CD14-positive monocyte (primary cell): ENCODE measurements at regions not wholly inside any gene's neighbourhood (a gene's known extent, or its start where the extent isn't known, plus 50 kb on each side); places are given as distances from the start of the nearest gene placed in this dataset.

ENCODE experiments used
- DNase-seq, 3 donors: peaks; one replicate each; pipeline ENCODE4 v3.0.0-alpha.2; 2011 to 2022
- H2AFZ ChIP-seq: 2 replicates; pipeline ENCODE4 v1.6.0; 2012; ENCODE audit warnings: mild to moderate bottlenecking, low read depth, low read length, inconsistent platforms; ENCODE audit not compliant: insufficient read depth, poor library complexity, severe bottlenecking
- H3K27ac ChIP-seq, 2 donors: 1 replicate in 1 of 2; 2 replicates in 1 of 2; pipeline ENCODE4 v1.5.1; 2012 to 2013; ENCODE audit warnings: low read length in 2 of 2, control low read depth in 1 of 2, inconsistent platforms in 1 of 2, low read depth in 1 of 2, mild to moderate bottlenecking in 1 of 2
- H3K27me3 ChIP-seq, 2 donors: one replicate each; pipeline versions ENCODE4 v1.6.0 to v1.6.1; 2011 to 2013; ENCODE audit warnings: low read length in 2 of 2; ENCODE audit not compliant: control insufficient read depth in 2 of 2, insufficient read depth in 2 of 2
- H3K36me3 ChIP-seq, 2 donors: replicated peaks in 1 of 2; 1 replicate in 1 of 2; 2 replicates in 1 of 2; pipeline versions ENCODE4 v1.5.1 to v1.6.1; 2012 to 2013; ENCODE audit warnings: low read length in 2 of 2, control low read depth in 1 of 2, inconsistent platforms in 1 of 2, mild to moderate bottlenecking in 1 of 2; ENCODE audit not compliant: insufficient read depth in 2 of 2, control insufficient read depth in 1 of 2
- H3K4me1 ChIP-seq, 2 donors: 1 replicate in 1 of 2; 2 replicates in 1 of 2; pipeline versions ENCODE4 v1.5.1 to v1.6.1; 2012 to 2013; ENCODE audit warnings: low read length in 2 of 2, control low read depth in 1 of 2, inconsistent platforms in 1 of 2, mild to moderate bottlenecking in 1 of 2, moderate library complexity in 1 of 2; ENCODE audit not compliant: insufficient read depth in 2 of 2, control insufficient read depth in 1 of 2
- H3K4me2 ChIP-seq: replicated peaks from 2 replicates; pipeline ENCODE3; 2012; ENCODE audit warnings: low read length, moderate library complexity, mild to moderate bottlenecking; ENCODE audit not compliant: poor library complexity, severe bottlenecking; ENCODE audit errors: extremely low read depth
- H3K4me3 ChIP-seq, 3 experiments: fragments of 200-600 bp in 1 of 3; sonication (generic) in 1 of 3; replicated peaks in 1 of 3; 1 replicate in 2 of 3; 2 replicates in 1 of 3; pipeline ENCODE4 v1.5.1; 2011 to 2013; ENCODE audit warnings: low read length in 3 of 3, mild to moderate bottlenecking in 3 of 3, control low read depth in 2 of 3, low read depth in 2 of 3, inconsistent platforms in 1 of 3, moderate library complexity in 1 of 3
- H3K79me2 ChIP-seq: 2 replicates; pipeline ENCODE4 v1.6.0; 2012; ENCODE audit warnings: mild to moderate bottlenecking, control low read depth, inconsistent platforms, low read length, moderate library complexity; ENCODE audit not compliant: insufficient read depth
- H3K9ac ChIP-seq: 2 replicates; pipeline ENCODE4 v1.6.0; 2017; ENCODE audit warnings: low read length, mild to moderate bottlenecking; ENCODE audit not compliant: insufficient read depth, poor library complexity, severe bottlenecking
- H3K9me3 ChIP-seq, 2 donors: replicated peaks in 1 of 2; 1 replicate in 1 of 2; 2 replicates in 1 of 2; pipeline versions ENCODE4 v1.5.1 to v1.6.1; 2012 to 2013; ENCODE audit warnings: low read length in 2 of 2, control low read depth in 1 of 2; ENCODE audit not compliant: control insufficient read depth in 1 of 2, insufficient read depth in 1 of 2
- H4K20me1 ChIP-seq: 2 replicates; pipeline ENCODE4 v1.6.0; 2012; ENCODE audit warnings: mild to moderate bottlenecking, low read length, control low read depth, moderate library complexity; ENCODE audit not compliant: insufficient read depth
- H3K27ac Mint-ChIP-seq, 7 donors: one replicate each; pipeline ENCODE4 v1.8.0; 2020; ENCODE audit warnings: mild to moderate bottlenecking in 7 of 7, mixed read lengths in 7 of 7, moderate library complexity in 6 of 7, inconsistent platforms in 2 of 7
- H3K27me3 Mint-ChIP-seq, 3 donors: one replicate each; pipeline ENCODE4 v1.8.0; 2021 to 2022; ENCODE audit warnings: low read depth in 3 of 3, mild to moderate bottlenecking in 3 of 3, mixed read lengths in 3 of 3, moderate library complexity in 3 of 3, inconsistent platforms in 1 of 3
- H3K36me3 Mint-ChIP-seq, 2 donors: one replicate each; pipeline ENCODE4 v1.8.0; 2020; ENCODE audit warnings: mixed read lengths in 2 of 2, inconsistent platforms in 1 of 2, mild to moderate bottlenecking in 1 of 2
- H3K4me1 Mint-ChIP-seq: one replicate; pipeline ENCODE4 v1.8.0; 2020; ENCODE audit warnings: mild to moderate bottlenecking, mixed read lengths
- H3K4me3 Mint-ChIP-seq, 2 donors: one replicate each; pipeline ENCODE4 v1.8.0; 2020; ENCODE audit warnings: mild to moderate bottlenecking in 2 of 2, mixed read lengths in 2 of 2, moderate library complexity in 1 of 2
- H3K9me3 Mint-ChIP-seq, 7 donors: one replicate each; pipeline ENCODE4 v1.8.0; 2020 to 2022; ENCODE audit warnings: mixed read lengths in 7 of 7, mild to moderate bottlenecking in 6 of 7, moderate library complexity in 6 of 7, inconsistent platforms in 2 of 7
- WGBS: methylation state at CpG from one replicate; pipeline ENCODE4 v1.1.5; 2013; ENCODE audit warnings: missing lambda C conversion rate; ENCODE audit not compliant: insufficient coverage; 5-methylcytosine and 5-hydroxymethylcytosine counted together
- intact Hi-C, 2 donors: fragments of 100-400 bp; cut with micrococcal nuclease; formaldehyde crosslinking; loops; one replicate each; pipeline versions ENCODE4 v1.15.0 to v1.15.1; 2023
- TF ChIP-seq, protein P1 (sequence below): fragments of 200-600 bp; IDR thresholded peaks from one replicate; pipeline ENCODE4 v1.8.0; 2022; ENCODE audit warnings: antibody characterized with exemption, mild to moderate bottlenecking

DNA sequence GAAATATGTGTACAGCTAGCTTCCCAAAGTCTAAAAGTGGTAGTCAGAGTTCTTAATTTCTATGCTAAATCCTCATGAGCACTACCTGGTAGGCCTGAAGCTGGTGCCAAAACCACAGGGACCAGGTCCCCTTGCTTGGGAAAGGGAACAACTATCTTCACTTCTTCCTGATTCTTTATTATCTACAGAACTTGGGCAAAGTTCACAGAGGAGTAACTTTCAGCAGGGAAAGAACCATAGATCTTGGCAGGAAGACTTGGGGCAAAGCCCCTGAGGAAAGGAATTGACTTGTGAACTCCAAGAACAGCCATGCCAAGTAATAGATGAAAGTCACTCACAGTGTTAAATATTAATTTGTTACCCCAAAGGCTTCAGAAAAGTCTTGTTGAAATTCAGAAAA is 193.0 kb downstream of the ZC3H11B start:
- no peak for DNase-seq
- H3K4me2 ChIP-seq, result no peak overlapping the region
- H3K9ac ChIP-seq, result no peak overlapping the region
- Mint-ChIP-seq H3K27me3 (peaks cover 0 to 3% (median 3%) of the 10 kb centered on the region in 3 donors), H3K27ac (no peak overlapping the region), H3K4me1 (no peaks in the 10 kb centered on the region), H3K36me3 (no peaks in the 10 kb centered on the region), H3K4me3 (no peak overlapping the region), H3K9me3 (no peaks in the 10 kb centered on the region)
- no peaks in the 10 kb centered on the region for H3K79me2 ChIP-seq
- H4K20me1 ChIP-seq, result no peaks in the 10 kb centered on the region
- no peak overlapping the region for H2AFZ ChIP-seq
- H3K27me3 ChIP-seq, result no peaks in the 10 kb centered on the region
- H3K27ac ChIP-seq, result no peak overlapping the region
- TF ChIP-seq, protein P1, sequence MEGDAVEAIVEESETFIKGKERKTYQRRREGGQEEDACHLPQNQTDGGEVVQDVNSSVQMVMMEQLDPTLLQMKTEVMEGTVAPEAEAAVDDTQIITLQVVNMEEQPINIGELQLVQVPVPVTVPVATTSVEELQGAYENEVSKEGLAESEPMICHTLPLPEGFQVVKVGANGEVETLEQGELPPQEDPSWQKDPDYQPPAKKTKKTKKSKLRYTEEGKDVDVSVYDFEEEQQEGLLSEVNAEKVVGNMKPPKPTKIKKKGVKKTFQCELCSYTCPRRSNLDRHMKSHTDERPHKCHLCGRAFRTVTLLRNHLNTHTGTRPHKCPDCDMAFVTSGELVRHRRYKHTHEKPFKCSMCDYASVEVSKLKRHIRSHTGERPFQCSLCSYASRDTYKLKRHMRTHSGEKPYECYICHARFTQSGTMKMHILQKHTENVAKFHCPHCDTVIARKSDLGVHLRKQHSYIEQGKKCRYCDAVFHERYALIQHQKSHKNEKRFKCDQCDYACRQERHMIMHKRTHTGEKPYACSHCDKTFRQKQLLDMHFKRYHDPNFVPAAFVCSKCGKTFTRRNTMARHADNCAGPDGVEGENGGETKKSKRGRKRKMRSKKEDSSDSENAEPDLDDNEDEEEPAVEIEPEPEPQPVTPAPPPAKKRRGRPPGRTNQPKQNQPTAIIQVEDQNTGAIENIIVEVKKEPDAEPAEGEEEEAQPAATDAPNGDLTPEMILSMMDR, result no peak
- no peaks in the 10 kb centered on the region for H3K4me1 ChIP-seq
- intact Hi-C loops, result no loop called here
- no peak overlapping the region for H3K4me3 ChIP-seq
- H3K36me3 ChIP-seq, result no peaks in the 10 kb centered on the region
- H3K9me3 ChIP-seq, result no peaks in the 10 kb centered on the region

DNA sequence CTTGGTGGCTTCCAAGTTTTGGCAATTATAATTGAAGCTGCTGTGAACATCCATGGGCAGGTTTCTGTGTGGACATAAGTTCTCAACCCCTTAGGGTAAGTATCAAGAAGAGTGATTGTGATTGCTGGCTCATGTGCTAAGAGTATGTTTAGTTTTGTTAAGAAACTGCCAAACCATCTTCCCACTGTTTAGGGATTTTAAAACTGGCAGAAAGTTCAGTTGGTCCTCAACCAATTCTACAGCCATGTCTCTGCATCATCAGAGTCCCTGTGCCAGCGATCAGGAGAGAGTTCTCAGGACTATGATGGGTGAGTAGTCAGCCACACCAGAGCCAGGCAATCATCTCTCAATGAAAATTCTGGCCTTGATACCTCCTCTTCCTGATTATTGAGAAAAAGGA is 193.8 kb downstream of the ZC3H11B start:
- no peak overlapping the region for H2AFZ ChIP-seq
- no peaks in the 10 kb centered on the region for H3K36me3 ChIP-seq
- H3K9ac ChIP-seq, result no peak overlapping the region
- no peak for DNase-seq
- no peak overlapping the region for H3K4me3 ChIP-seq
- no CpG with 5 or more reads among the region's 1 CpG for WGBS
- H3K4me1 ChIP-seq, result no peaks in the 10 kb centered on the region
- H3K27ac Mint-ChIP-seq, result no peak overlapping the region
- intact Hi-C loops, result no loop called here
- H3K4me2 ChIP-seq, result no peak overlapping the region
- no peaks in the 10 kb centered on the region for H4K20me1 ChIP-seq
- no peaks in the 10 kb centered on the region for H3K4me1 Mint-ChIP-seq
- TF ChIP-seq, protein P1, result no peak
- H3K9me3 Mint-ChIP-seq, result no peaks in the 10 kb centered on the region
- H3K4me3 Mint-ChIP-seq, result no peak overlapping the region
- peaks cover 0 to 5% (median 3%) of the 10 kb centered on the region in 3 donors for H3K27me3 Mint-ChIP-seq
- no peak overlapping the region for H3K27ac ChIP-seq
- no peaks in the 10 kb centered on the region for H3K9me3 ChIP-seq
- H3K27me3 ChIP-seq, result peaks cover 0 to 2% of the 10 kb centered on the region in 2 donors
- no peaks in the 10 kb centered on the region for H3K79me2 ChIP-seq
- H3K36me3 Mint-ChIP-seq, result no peaks in the 10 kb centered on the region
